K562 (cell line): ENCODE measurements at regions not wholly inside any gene's neighbourhood (a gene's known extent, or its start where the extent isn't known, plus 50 kb on each side); places are given as distances from the start of the nearest gene placed in this dataset.

Experiments used
- ATAC-seq: fragments of 200-7000 bp; cut with Tn5 transposase; 3 replicates; pipeline ENCODE4 v1.9.1; 2020; ENCODE audit warnings: moderate library complexity
- BruUV-seq: library from RNA; stranded (reverse); fragments of 400-500 nt; replicated peaks from 2 replicates; lab custom pipeline; 2021; lab: Mats Ljungman, UMichigan
- CTCF ChIA-PET: fragments of 300-600 bp; formaldehyde crosslinking; extraction: SDS; loops from one replicate; lab custom pipeline; 2021; ENCODE audit warnings: low intra/inter-chr PET ratio; lab: Yijun Ruan, JAX
- POLR2A ChIA-PET: fragments of 300-600, 350-650 bp; sonication (Branson Sonifier 250); formaldehyde crosslinking; extraction: SDS; loops from one replicate; lab custom pipeline; 2021; ENCODE audit warnings: antibody characterized with exemption, inconsistent platforms; lab: Yijun Ruan, JAX
- DNase-seq, 4 experiments: peaks; one replicate each; pipeline versions ENCODE4 v3.0.0 to v3.0.0-alpha.2; 2011 to 2018; ENCODE audit warnings: low spot score in 3 of 4, mixed read lengths in 3 of 4; ENCODE audit errors: extremely low read depth in 1 of 4
- FAIRE-seq: peaks from 2 replicates; lab custom pipeline; 2011; peaks lifted over from hg19 to GRCh38; lab: Jason Lieb, UNC
- H2AFZ ChIP-seq: 2 replicates; pipeline ENCODE4 v1.6.0; 2011; ENCODE audit warnings: low read depth, low read length, control low read depth, inconsistent platforms
- H3K27ac ChIP-seq: fragments of 200-600 bp; 3 replicates; pipeline ENCODE4 v1.8.0; 2011; ENCODE audit warnings: low read depth, mild to moderate bottlenecking, control low read depth, inconsistent platforms, low read length, moderate library complexity, mixed read lengths; ENCODE audit errors: extremely low read depth
- H3K27me3 ChIP-seq, 2 experiments: fragments of 300-600 bp in 1 of 2; 2 replicates in 1 of 2; 3 replicates in 1 of 2; pipeline versions ENCODE4 v1.6.0 to v1.8.0; 2011; ENCODE audit warnings: inconsistent platforms in 2 of 2, low read length in 2 of 2, mild to moderate bottlenecking in 1 of 2, mixed read lengths in 1 of 2, moderate library complexity in 1 of 2; ENCODE audit not compliant: control insufficient read depth in 2 of 2, insufficient read depth in 2 of 2
- H3K36me3 ChIP-seq: fragments of 300-600 bp; 3 replicates; pipeline ENCODE4 v1.8.0; 2011; ENCODE audit warnings: mild to moderate bottlenecking, low read length, inconsistent platforms; ENCODE audit not compliant: control insufficient read depth, insufficient read depth
- H3K4me1 ChIP-seq, 2 experiments: fragments of 200-600 bp in 1 of 2; replicated peaks in 1 of 2; 2 replicates in 1 of 2; 3 replicates in 1 of 2; pipeline versions ENCODE4 v1.5.1 to v1.8.0; 2011; ENCODE audit warnings: inconsistent platforms in 2 of 2, low read length in 2 of 2, mild to moderate bottlenecking in 1 of 2, mixed read lengths in 1 of 2, moderate library complexity in 1 of 2; ENCODE audit not compliant: control insufficient read depth in 2 of 2, insufficient read depth in 2 of 2
- H3K4me2 ChIP-seq: 2 replicates; pipeline ENCODE4 v1.6.1; 2011; ENCODE audit warnings: low read length, control low read depth, inconsistent platforms, mixed read lengths; ENCODE audit not compliant: insufficient read depth
- H3K4me3 ChIP-seq: fragments of 200-600 bp; sonication (generic), shearing (Covaris generic); 2 replicates; pipeline ENCODE4 v1.5.1; 2016; ENCODE audit warnings: control low read depth, inconsistent platforms
- H3K79me2 ChIP-seq: fragments of 200-600 bp; 3 replicates; pipeline ENCODE4 v1.8.0; 2011; ENCODE audit warnings: low read length, inconsistent platforms; ENCODE audit not compliant: control insufficient read depth, insufficient read depth
- H3K9ac ChIP-seq, 2 experiments: 2 replicates each; pipeline versions ENCODE4 v1.6.0 to v1.6.1; 2011; ENCODE audit warnings: low read depth in 2 of 2, low read length in 2 of 2, control low read depth in 1 of 2, inconsistent platforms in 1 of 2, mild to moderate bottlenecking in 1 of 2, mixed read lengths in 1 of 2; ENCODE audit not compliant: insufficient read depth in 1 of 2
- H3K9me1 ChIP-seq: one replicate; pipeline ENCODE4 v1.6.0; 2011; ENCODE audit warnings: inconsistent platforms, mild to moderate bottlenecking, low read length, moderate library complexity; ENCODE audit not compliant: control insufficient read depth, insufficient read depth
- H3K9me3 ChIP-seq: replicated peaks from 2 replicates; pipeline ENCODE4 v1.5.1; 2011; ENCODE audit warnings: low read depth, low read length, inconsistent platforms; ENCODE audit not compliant: control insufficient read depth, insufficient read depth
- H4K20me1 ChIP-seq: replicated peaks from 2 replicates; pipeline ENCODE4 v1.6.1; 2011; ENCODE audit warnings: low read length, inconsistent platforms, mixed read lengths; ENCODE audit not compliant: control insufficient read depth, insufficient read depth
- CBFA2T2 ChIP-seq: fragments of 450-650 bp; conservative IDR thresholded peaks from 2 replicates; pipeline ENCODE4 v1.6.1; 2017; ENCODE audit warnings: mild to moderate bottlenecking
- CBX1 ChIP-seq: sonication (generic); IDR thresholded peaks from 2 replicates; pipeline ENCODE4 v1.6.1; 2016; ENCODE audit warnings: antibody characterized with exemption, low read depth, mild to moderate bottlenecking
- CC2D1A ChIP-seq: fragments of 450-650 bp; IDR thresholded peaks from 2 replicates; pipeline ENCODE4 v1.6.1; 2017; ENCODE audit warnings: mild to moderate bottlenecking
- CGGBP1 ChIP-seq: fragments of 250-450 bp; sonication (Bioruptor Pico); IDR thresholded peaks from 2 replicates; pipeline ENCODE4 v1.9.0; 2021; ENCODE audit warnings: mild to moderate bottlenecking
- NFYB ChIP-seq: IDR thresholded peaks from 2 replicates; pipeline ENCODE4 v1.6.1; 2011; ENCODE audit warnings: mild to moderate bottlenecking, moderate library complexity; ENCODE audit not compliant: insufficient read length; ENCODE audit errors: extremely low read depth
- NR2C1 ChIP-seq, 2 experiments: fragments of 450-650 bp; IDR thresholded peaks; 2 replicates each; pipeline ENCODE4 v1.6.1; 2017; ENCODE audit warnings: mild to moderate bottlenecking in 2 of 2, antibody characterized with exemption in 1 of 2, inconsistent platforms in 1 of 2, missing compliant biosample characterization in 1 of 2, missing genetic modification characterization in 1 of 2
- PCBP2 ChIP-seq: fragments of 200-400 bp; formaldehyde crosslinking; IDR thresholded peaks from 2 replicates; pipeline ENCODE4 v1.6.1; 2018; ENCODE audit warnings: low read length, low read depth, mild to moderate bottlenecking, moderate library complexity; ENCODE audit not compliant: poor library complexity, severe bottlenecking
- PHB ChIP-seq: fragments of 250-450 bp; sonication (Bioruptor Pico); IDR thresholded peaks from 2 replicates; pipeline ENCODE4 v1.5.0; 2021
- PTBP1 ChIP-seq: fragments of 200-400 bp; formaldehyde crosslinking; IDR thresholded peaks from 2 replicates; pipeline ENCODE4 v1.6.1; 2017; ENCODE audit warnings: low read depth, low read length
- RAD51 ChIP-seq: fragments of 450-650 bp; IDR thresholded peaks from 2 replicates; pipeline ENCODE4 v1.7.1; 2016; ENCODE audit warnings: low read depth, mild to moderate bottlenecking, borderline replicate concordance
- TAF7 ChIP-seq: fragments of 450-650 bp; IDR thresholded peaks from 2 replicates; pipeline ENCODE4 v1.6.1; 2016; ENCODE audit warnings: missing genetic modification characterization, missing compliant biosample characterization
- TOE1 ChIP-seq, 2 experiments: fragments of 450-650 bp in 1 of 2; sonication (generic) in 1 of 2; formaldehyde crosslinking in 1 of 2; IDR thresholded peaks; 2 replicates each; pipeline versions ENCODE4 v1.7.1 to v1.8.0; 2016 to 2022; ENCODE audit warnings: borderline replicate concordance in 2 of 2, mild to moderate bottlenecking in 2 of 2, antibody characterized with exemption in 1 of 2, inconsistent platforms in 1 of 2, low read depth in 1 of 2, missing genetic modification reagents in 1 of 2, moderate library complexity in 1 of 2
- USF1 ChIP-seq: sonication (generic); formaldehyde crosslinking; IDR thresholded peaks from 2 replicates; pipeline ENCODE4 v1.9.0; 2022; ENCODE audit warnings: mild to moderate bottlenecking, missing genetic modification reagents
- USF2 ChIP-seq: sonication (generic); formaldehyde crosslinking; IDR thresholded peaks from 2 replicates; pipeline ENCODE4 v1.5.0; 2020; ENCODE audit warnings: missing genetic modification reagents
- ZNF140 ChIP-seq: fragments of 250-450 bp; sonication (Bioruptor Pico); IDR thresholded peaks from 2 replicates; pipeline ENCODE4 v1.8.0; 2021; ENCODE audit warnings: moderate library complexity, mild to moderate bottlenecking, inconsistent platforms
- WGBS: fragments of 100-300 bp; shearing (Covaris generic); methylation state at CpG from one replicate; pipeline ENCODE4 v1.1.6; 2016; ENCODE audit warnings: low coverage, mixed read lengths; ENCODE audit not compliant: insufficient coverage; ENCODE audit errors: missing lambda C conversion rate; 5-methylcytosine and 5-hydroxymethylcytosine counted together
- in situ Hi-C: fragments of 300-500 bp; cut with MboI; formaldehyde crosslinking; loops from 4 replicates; pipeline ENCODE4 v1.15.0; 2018; ENCODE audit warnings: inconsistent platforms, mixed read lengths
- intact Hi-C: fragments of 100-400 bp; cut with micrococcal nuclease; formaldehyde crosslinking; loops from 2 replicates; pipeline ENCODE4 v1.14.2; 2022

GRCh38 chr12:105423921-105424320 is 93.4 kb downstream of the C12orf75 start:
- peak overlapping the region; percentile 60 for H2AFZ ChIP-seq
- DNase-seq (peak; percentile 8 to 43 (median 28)), ATAC-seq (peak; percentile 83), FAIRE-seq (no peak)
- no peak overlapping the region for H3K27ac ChIP-seq
- no TSS peak for BruUV-seq
- H3K4me3 ChIP-seq: no peak overlapping the region
- H3K4me2 ChIP-seq: no peak overlapping the region
- no peak overlapping the region for H3K9ac ChIP-seq
- H3K36me3 ChIP-seq: no peaks in the 10 kb centered on the region
- 2% methylated on average over 7 of the region's 7 CpGs for WGBS
- no peaks in the 10 kb centered on the region for H4K20me1 ChIP-seq
- H3K9me1 ChIP-seq: no peaks in the 10 kb centered on the region
- intact Hi-C loops (no loop called here), in situ Hi-C loops (loop anchor here (5.0 kb wide), 1 partner anchor 708 kb away; no protein-coding TSS in a partner anchor)
- H3K79me2 ChIP-seq: no peaks in the 10 kb centered on the region
- POLR2A ChIA-PET: interaction anchor here (0.7 kb wide), 1 partner anchor 709 kb away, joined by 3 read pairs; no protein-coding TSS in a partner anchor
- no peaks in the 10 kb centered on the region for H3K9me3 ChIP-seq
- H3K27me3 ChIP-seq: no peaks in the 10 kb centered on the region
- CTCF ChIA-PET: no interaction called here
- H3K4me1 ChIP-seq: no peaks in the 10 kb centered on the region
- TF ChIP-seq RAD51 (peak; percentile 78), CBX1 (0 out of 2 replicates have a peak, but pooled peaks have one; percentile 31), TOE1 (IDR thresholded peaks at IDR 0.05; ENCODE audit: borderline replicate concordance) (peak; percentile 77), TOE1 (CRISPR knock-in tag; IDR thresholded peaks at IDR 0.05; ENCODE audit: borderline replicate concordance, low read depth) (no peak), NFYB (peak; percentile 66), CGGBP1 (no peak), NR2C1 (IDR thresholded peaks at IDR 0.05) (peak; percentile 88), NR2C1 (tag; IDR thresholded peaks at IDR 0.05) (peak; percentile 90), USF2 (peak; percentile 60), USF1 (peak; percentile 48; the same call in 1 of the 2 replicates), PCBP2 (no peak), CC2D1A (no peak), PTBP1 (no peak), CBFA2T2 (0 out of 2 replicates have a peak, but pooled peaks have one; percentile 11), ZNF140 (CRISPR knock-in tag) (no peak), TAF7 (tag) (no peak), PHB (CRISPR knock-in tag) (no peak)
